22Rv1 (cell line): ENCODE measurements at regions not wholly inside any gene's neighbourhood (a gene's known extent, or its start where the extent isn't known, plus 50 kb on each side); places are given as distances from the start of the nearest gene placed in this dataset.

Experiments
- H3K27ac ChIP-seq: fragments of 450-650 bp; 2 replicates; pipeline ENCODE4 v1.5.1; 2017
- CTCF ChIP-seq: fragments of 450-650 bp; IDR thresholded peaks from 2 replicates; pipeline ENCODE4 v1.5.1; 2017; ENCODE audit warnings: mild to moderate bottlenecking
- ZFX ChIP-seq: fragments of 450-650 bp; IDR thresholded peaks from 2 replicates; pipeline ENCODE4 v1.6.1; 2017; ENCODE audit warnings: antibody characterized with exemption, borderline replicate concordance

GRCh38 chr7:94240902-94241301, 153.8 kb upstream of the COL1A2 start:
- TF ChIP-seq CTCF (no peak), ZFX (no peak)
- no peak overlapping the region for H3K27ac ChIP-seq

GRCh38 chr7:94241402-94241925, 153.2 kb upstream of the COL1A2 start:
- H3K27ac ChIP-seq, result no peak overlapping the region
- TF ChIP-seq CTCF, result no peak
- TF ChIP-seq ZFX, result no peak

- TF ChIP-seq CTCF (no peak), ZFX (no peak)
- H3K27ac ChIP-seq, result no peak overlapping the region
Observed at GRCh38 chr7:94243066-94243711, 151.5 kb upstream of the COL1A2 start.

- H3K27ac ChIP-seq, result no peak overlapping the region
- TF ChIP-seq CTCF (no peak), ZFX (no peak)
Observed at GRCh38 chr7:94244760-94245159, 149.9 kb upstream of the COL1A2 start.

GRCh38 chr7:94245500-94245899, 149.2 kb upstream of the COL1A2 start:
- no peak for TF ChIP-seq CTCF
- no peak for TF ChIP-seq ZFX
- no peak overlapping the region for H3K27ac ChIP-seq

GRCh38 chr7:94247970-94248369, 146.7 kb upstream of the COL1A2 start:
- no peak overlapping the region for H3K27ac ChIP-seq
- TF ChIP-seq CTCF (no peak), ZFX (no peak)

- TF ChIP-seq ZFX, result no peak
- TF ChIP-seq CTCF, result no peak
- no peak overlapping the region for H3K27ac ChIP-seq
Observed at GRCh38 chr7:94249631-94250030, 145.1 kb upstream of the COL1A2 start.
